ENCODE measurements at regions not wholly inside any gene's neighbourhood (a gene's known extent, or its start where the extent isn't known, plus 50 kb on each side); places are given as distances from the start of the nearest gene placed in this dataset.
"Not testable (repeated sequence)": the region's sequence is repeated elsewhere in the genome, so short reads cannot be mapped to it uniquely, and the experiment has no call there.

GRCh38 chr16:80263848-80264694 is 276.7 kb upstream of the DYNLRB2 start:
- FAIRE-seq: no peak
- DNase-seq (ENCODE audit: insufficient read length, low spot score): no peak

GRCh38 chr16:80263181-80263823 is 277.5 kb upstream of the DYNLRB2 start:
- FAIRE-seq (no peak), DNase-seq (ENCODE audit: insufficient read length, low spot score) (no peak)

GRCh38 chr16:80260906-80261311 is 279.9 kb upstream of the DYNLRB2 start:
- no peak for DNase-seq (ENCODE audit: insufficient read length, low spot score)
- FAIRE-seq: no peak

GRCh38 chr16:80259290-80259805 is 281.4 kb upstream of the DYNLRB2 start:
- DNase-seq (ENCODE audit: insufficient read length, low spot score) (no peak), FAIRE-seq (no peak)

- no peak for DNase-seq (ENCODE audit: insufficient read length, low spot score)
- FAIRE-seq: no peak
These were observed 282.4 kb upstream of the DYNLRB2 start for GRCh38 chr16:80258407-80258806.

- FAIRE-seq: no peak
- no peak for DNase-seq (ENCODE audit: insufficient read length, low spot score)
These were observed 285.8 kb upstream of the DYNLRB2 start for GRCh38 chr16:80254970-80255369.

- DNase-seq (ENCODE audit: insufficient read length, low spot score): no peak
- no peak for FAIRE-seq
These were observed 287.1 kb upstream of the DYNLRB2 start for GRCh38 chr16:80253741-80254140.

- FAIRE-seq: no peak
- no peak for DNase-seq (ENCODE audit: insufficient read length, low spot score)
These were observed 290.4 kb upstream of the DYNLRB2 start for GRCh38 chr16:80250381-80250780.

- not testable (repeated sequence) for DNase-seq (ENCODE audit: insufficient read length, low spot score); FAIRE-seq
These were observed 297.5 kb upstream of the DYNLRB2 start for GRCh38 chr16:80243303-80243702.

GRCh38 chr16:80242279-80242678 is 298.5 kb upstream of the DYNLRB2 start:
- not testable (repeated sequence) for FAIRE-seq

GRCh38 chr16:80233097-80233835 is 307.5 kb upstream of the DYNLRB2 start:
- DNase-seq (ENCODE audit: insufficient read length, low spot score) (no peak), FAIRE-seq (no peak)

More at GRCh38 chr16:80242279-80242678, 298.5 kb upstream of the DYNLRB2 start:
- not testable (repeated sequence) for DNase-seq (ENCODE audit: insufficient read length, low spot score)

- no peak for DNase-seq (ENCODE audit: insufficient read length, low spot score)
These were observed 308.9 kb upstream of the DYNLRB2 start for GRCh38 chr16:80231888-80232287.

GRCh38 chr16:80231121-80231520 is 309.7 kb upstream of the DYNLRB2 start:
- DNase-seq (ENCODE audit: insufficient read length, low spot score) (no peak), FAIRE-seq (no peak)

More at GRCh38 chr16:80231888-80232287, 308.9 kb upstream of the DYNLRB2 start:
- no peak for FAIRE-seq

- DNase-seq (ENCODE audit: insufficient read length, low spot score) (no peak), FAIRE-seq (no peak)
These were observed 310.3 kb upstream of the DYNLRB2 start for GRCh38 chr16:80230328-80231120.

GRCh38 chr16:80226499-80226898 is 314.3 kb upstream of the DYNLRB2 start:
- no peak for DNase-seq (ENCODE audit: insufficient read length, low spot score)

GRCh38 chr16:80210787-80211186 is 330.0 kb upstream of the DYNLRB2 start:
- no peak for DNase-seq (ENCODE audit: insufficient read length, low spot score)
- no peak for FAIRE-seq

More at GRCh38 chr16:80226499-80226898, 314.3 kb upstream of the DYNLRB2 start:
- FAIRE-seq: no peak

GRCh38 chr16:80208743-80209142 is 332.1 kb upstream of the DYNLRB2 start:
- FAIRE-seq (no peak), DNase-seq (ENCODE audit: insufficient read length, low spot score) (no peak)

GRCh38 chr16:80208015-80208414 is 332.8 kb upstream of the DYNLRB2 start:
- FAIRE-seq: no peak
- DNase-seq (ENCODE audit: insufficient read length, low spot score): no peak

GRCh38 chr16:80203821-80204220 is 337.0 kb upstream of the DYNLRB2 start:
- no peak for FAIRE-seq
- no peak for DNase-seq (ENCODE audit: insufficient read length, low spot score)

GRCh38 chr16:80202831-80203413 is 337.9 kb upstream of the DYNLRB2 start:
- no peak for FAIRE-seq

More at GRCh38 chr16:80202831-80203413, 337.9 kb upstream of the DYNLRB2 start:
- no peak for DNase-seq (ENCODE audit: insufficient read length, low spot score)
